ENCODE measurements at regions not wholly inside any gene's neighbourhood (a gene's known extent, or its start where the extent isn't known, plus 50 kb on each side); places are given as distances from the start of the nearest gene placed in this dataset.

DNA sequence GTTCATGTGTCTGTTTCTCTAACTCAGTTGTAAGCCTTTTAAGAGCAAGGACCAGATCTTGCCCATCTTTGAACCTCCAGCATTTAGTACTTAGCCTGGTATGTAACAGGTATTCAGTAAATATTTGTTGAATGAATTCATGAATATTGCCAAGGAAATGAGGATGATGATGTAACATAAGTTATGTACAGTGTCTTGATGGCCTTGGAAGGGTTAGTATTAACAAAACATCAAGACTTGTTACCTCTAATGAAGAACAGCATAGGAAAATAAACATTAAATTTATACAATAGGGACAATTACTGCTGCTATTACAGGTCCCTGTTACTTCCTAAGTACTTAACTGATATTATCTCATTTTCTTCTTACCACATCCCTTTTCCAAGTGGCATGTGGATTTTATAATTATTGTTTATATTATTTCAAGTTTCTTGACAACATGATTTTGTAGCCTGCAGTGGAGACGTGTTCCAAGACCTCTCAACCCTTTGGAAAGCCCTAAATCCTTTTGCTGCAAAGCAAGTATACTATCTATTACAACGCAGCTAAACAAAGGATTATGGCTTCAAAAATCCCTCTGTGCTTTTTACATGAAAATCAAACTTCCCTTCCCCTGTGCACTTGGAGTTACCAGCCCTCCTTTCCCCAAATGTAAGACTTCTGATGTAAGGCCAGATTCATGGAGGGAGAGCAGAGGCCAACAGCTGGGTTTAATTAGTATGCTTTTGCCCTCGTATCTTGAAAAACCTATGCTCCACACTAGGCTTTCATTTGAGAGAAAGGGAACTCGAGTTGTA, 77.4 kb upstream of the SMIM36 start:
- DNase-seq (ENCODE audit: extremely low read depth, low read depth) = peak; percentile 81
- H3K4me3 ChIP-seq (replicated peaks; ENCODE audit: low read depth, low read length) = no peak overlapping the region
- TF ChIP-seq, protein P1, sequence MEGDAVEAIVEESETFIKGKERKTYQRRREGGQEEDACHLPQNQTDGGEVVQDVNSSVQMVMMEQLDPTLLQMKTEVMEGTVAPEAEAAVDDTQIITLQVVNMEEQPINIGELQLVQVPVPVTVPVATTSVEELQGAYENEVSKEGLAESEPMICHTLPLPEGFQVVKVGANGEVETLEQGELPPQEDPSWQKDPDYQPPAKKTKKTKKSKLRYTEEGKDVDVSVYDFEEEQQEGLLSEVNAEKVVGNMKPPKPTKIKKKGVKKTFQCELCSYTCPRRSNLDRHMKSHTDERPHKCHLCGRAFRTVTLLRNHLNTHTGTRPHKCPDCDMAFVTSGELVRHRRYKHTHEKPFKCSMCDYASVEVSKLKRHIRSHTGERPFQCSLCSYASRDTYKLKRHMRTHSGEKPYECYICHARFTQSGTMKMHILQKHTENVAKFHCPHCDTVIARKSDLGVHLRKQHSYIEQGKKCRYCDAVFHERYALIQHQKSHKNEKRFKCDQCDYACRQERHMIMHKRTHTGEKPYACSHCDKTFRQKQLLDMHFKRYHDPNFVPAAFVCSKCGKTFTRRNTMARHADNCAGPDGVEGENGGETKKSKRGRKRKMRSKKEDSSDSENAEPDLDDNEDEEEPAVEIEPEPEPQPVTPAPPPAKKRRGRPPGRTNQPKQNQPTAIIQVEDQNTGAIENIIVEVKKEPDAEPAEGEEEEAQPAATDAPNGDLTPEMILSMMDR (IDR thresholded peaks at IDR 0.05; ENCODE audit: low read depth, low read length, missing control alignments) = no peak

DNA sequence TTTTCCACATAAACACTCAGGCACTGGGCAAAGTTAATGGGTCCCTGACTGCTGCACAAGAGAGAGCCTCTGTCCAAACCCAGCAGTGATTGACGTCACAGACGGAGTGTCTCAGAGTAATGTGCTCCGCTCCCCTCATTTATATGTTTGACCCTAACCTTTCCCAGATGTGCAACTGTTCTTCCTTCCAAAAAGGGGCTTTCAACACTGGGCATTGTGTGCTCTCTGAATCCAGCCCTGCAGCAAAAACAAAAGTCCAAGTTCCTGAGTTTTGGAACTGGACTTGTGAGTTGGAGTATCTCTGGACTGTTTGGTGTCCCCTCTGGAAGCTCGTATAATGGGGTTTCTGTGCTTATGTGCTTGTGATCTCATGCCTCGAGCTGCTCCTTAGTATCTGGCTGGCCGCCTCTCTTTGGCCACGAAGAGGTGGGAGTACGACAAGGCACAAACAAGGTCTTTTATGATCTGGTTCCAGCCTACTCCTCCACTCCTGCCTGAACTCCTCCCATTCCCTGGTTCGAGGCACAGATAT, 76.4 kb upstream of the SMIM36 start:
- H3K4me3 ChIP-seq (replicated peaks; ENCODE audit: low read depth, low read length) = peak overlapping the region; percentile 8; the same call in 1 of the 2 replicates
- TF ChIP-seq, protein P1 (IDR thresholded peaks at IDR 0.05; ENCODE audit: low read depth, low read length, missing control alignments) = no peak
- DNase-seq (ENCODE audit: extremely low read depth, low read depth) = peak; percentile 97

DNA sequence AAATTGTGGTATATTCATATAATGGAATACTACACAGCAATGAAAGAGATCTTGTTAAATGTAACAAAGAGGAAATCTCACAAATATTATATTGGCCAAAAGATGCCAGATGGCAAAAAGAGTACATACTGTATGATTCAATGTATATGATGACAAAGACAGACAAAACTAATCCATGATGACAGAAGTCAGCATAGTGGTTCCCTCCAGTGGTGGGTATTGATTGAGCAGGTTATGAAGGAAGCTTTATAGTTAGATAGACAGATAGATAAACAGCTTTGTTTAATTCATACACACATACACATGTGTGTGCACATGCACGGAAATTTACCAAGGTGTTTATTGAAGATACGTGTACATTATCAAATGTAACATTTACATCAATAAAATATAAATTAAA, 74.4 kb upstream of the SMIM36 start:
- no peak overlapping the region for H3K4me3 ChIP-seq (replicated peaks; ENCODE audit: low read depth, low read length)
- DNase-seq (ENCODE audit: extremely low read depth, low read depth) = no peak
- TF ChIP-seq, protein P1 (IDR thresholded peaks at IDR 0.05; ENCODE audit: low read depth, low read length, missing control alignments) = no peak

DNA sequence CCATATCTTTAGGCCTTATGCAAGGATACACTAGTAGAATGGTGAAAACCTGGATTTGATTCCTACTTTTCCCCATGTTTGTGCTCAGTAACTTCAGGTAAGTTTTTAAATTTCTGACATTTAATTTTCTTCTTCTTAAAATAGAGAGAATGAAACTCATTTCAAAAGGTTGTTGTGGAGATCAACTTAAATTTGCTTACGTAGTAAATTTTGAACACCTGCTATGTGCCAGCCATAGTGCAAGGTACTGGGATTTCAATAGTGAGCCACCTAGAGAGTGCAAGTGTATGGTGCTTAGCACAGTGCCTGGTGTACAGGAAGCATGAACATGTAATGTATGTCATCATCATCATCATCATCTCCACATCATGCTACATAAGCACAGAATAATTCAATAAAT, 73.6 kb upstream of the SMIM36 start:
- no peak for DNase-seq (ENCODE audit: extremely low read depth, low read depth)
- H3K4me3 ChIP-seq (replicated peaks; ENCODE audit: low read depth, low read length) = no peak overlapping the region
- TF ChIP-seq, protein P1 (IDR thresholded peaks at IDR 0.05; ENCODE audit: low read depth, low read length, missing control alignments) = no peak

DNA sequence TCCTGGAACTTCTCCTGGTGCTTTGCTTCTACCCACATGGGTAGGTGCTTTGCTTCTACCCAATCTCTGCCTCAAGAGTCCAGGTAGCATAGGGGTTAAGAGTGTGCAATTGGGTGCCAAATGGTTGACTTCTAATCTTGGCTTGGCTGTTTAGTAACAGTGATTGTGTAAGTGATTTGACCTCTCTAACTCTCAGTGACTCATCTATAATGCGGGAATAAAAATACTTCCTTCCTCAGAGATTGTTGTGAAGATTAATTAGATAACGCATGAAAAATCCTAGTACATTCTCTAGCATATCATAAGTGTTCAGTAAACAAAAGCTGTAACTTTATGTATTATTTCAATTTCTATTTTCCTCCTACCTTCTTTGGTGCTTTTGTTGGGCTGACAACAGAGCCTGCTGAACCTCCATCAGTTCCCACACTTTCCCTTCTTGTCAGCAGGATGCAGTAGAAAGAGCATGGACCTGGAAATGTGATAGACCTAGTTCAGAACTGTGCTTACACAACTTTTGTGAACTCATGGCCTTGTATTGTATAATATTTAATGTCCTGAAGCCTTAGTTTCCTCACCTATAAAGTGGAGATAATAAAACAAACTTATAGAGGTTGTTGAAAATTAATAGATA, 72.9 kb upstream of the SMIM36 start:
- no peak overlapping the region for H3K4me3 ChIP-seq (replicated peaks; ENCODE audit: low read depth, low read length)
- DNase-seq (ENCODE audit: extremely low read depth, low read depth) = no peak
- TF ChIP-seq, protein P1 (IDR thresholded peaks at IDR 0.05; ENCODE audit: low read depth, low read length, missing control alignments) = no peak

DNA sequence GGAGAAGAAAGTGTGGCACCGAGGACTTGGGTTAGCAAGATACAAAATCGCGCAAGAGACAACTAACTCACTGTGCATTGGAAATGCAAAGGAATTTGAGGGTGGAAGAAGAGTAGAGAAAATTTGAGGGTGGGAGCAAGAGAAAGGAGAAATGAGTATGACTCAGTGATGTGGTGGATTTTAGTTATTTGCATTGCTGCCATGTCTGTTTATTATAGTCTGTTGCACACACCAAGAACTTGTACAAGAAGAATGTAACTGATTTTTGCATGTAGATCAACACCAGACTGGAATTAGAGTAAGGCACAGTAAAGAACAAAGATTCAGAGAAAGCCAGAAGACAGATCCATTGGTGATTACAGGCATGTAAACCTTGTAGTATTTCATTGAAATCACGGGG, 71.6 kb upstream of the SMIM36 start:
- DNase-seq (ENCODE audit: extremely low read depth, low read depth) = no peak
- no peak overlapping the region for H3K4me3 ChIP-seq (replicated peaks; ENCODE audit: low read depth, low read length)
- TF ChIP-seq, protein P1 (IDR thresholded peaks at IDR 0.05; ENCODE audit: low read depth, low read length, missing control alignments) = no peak

Measured in HFF-Myc (cell line).